Activated naive CD4-positive, alpha-beta T cell treated with anti-CD3 and anti-CD28 coated beads for 36 hours (primary cell): ENCODE measurements at regions not wholly inside any gene's neighbourhood (a gene's known extent, or its start where the extent isn't known, plus 50 kb on each side); places are given as distances from the start of the nearest gene placed in this dataset.

Experiments
- CTCF ChIA-PET: fragments of 350-600 bp; sonication (Branson Sonifier 250); formaldehyde crosslinking; loops from one replicate; lab custom pipeline; 2021; ENCODE audit warnings: antibody characterized with exemption; lab: Charles Lee
- DNase-seq: peaks from one replicate; pipeline ENCODE4 v3.0.0-alpha.2; 2020
- H3K27ac Mint-ChIP-seq: one replicate; pipeline ENCODE4 v1.8.0; 2021; ENCODE audit warnings: mild to moderate bottlenecking, mixed read lengths
- H3K27me3 Mint-ChIP-seq: one replicate; pipeline ENCODE4 v1.8.0; 2021; ENCODE audit warnings: low read depth, mixed read lengths
- H3K36me3 Mint-ChIP-seq: one replicate; pipeline ENCODE4 v1.8.0; 2021; ENCODE audit warnings: low read depth, mixed read lengths
- H3K4me1 Mint-ChIP-seq: one replicate; pipeline ENCODE4 v1.8.0; 2021; ENCODE audit warnings: low read depth, mixed read lengths
- H3K4me3 Mint-ChIP-seq: one replicate; pipeline ENCODE4 v1.8.0; 2021; ENCODE audit warnings: mild to moderate bottlenecking, moderate library complexity, mixed read lengths
- H3K9me3 Mint-ChIP-seq: one replicate; pipeline ENCODE4 v1.8.0; 2021; ENCODE audit warnings: mixed read lengths
- intact Hi-C: fragments of 100-400 bp; cut with micrococcal nuclease; formaldehyde crosslinking; loops from one replicate; pipeline ENCODE4 v1.15.1; 2023

- Mint-ChIP-seq H3K4me3 (no peak overlapping the region), H3K36me3 (no peaks in the 10 kb centered on the region), H3K4me1 (peaks cover 11% of the 10 kb centered on the region), H3K27me3 (peaks cover 5% of the 10 kb centered on the region), H3K9me3 (no peaks in the 10 kb centered on the region), H3K27ac (no peak overlapping the region)
- no peak for DNase-seq
- intact Hi-C loops = no loop called here
- CTCF ChIA-PET = no interaction called here
These were observed 92.4 kb upstream of the CAST start for GRCh38 chr5:96569770-96570169.

GRCh38 chr5:96572864-96573512 lies 89.2 kb upstream of the CAST start:
- CTCF ChIA-PET = no interaction called here
- Mint-ChIP-seq H3K4me1 (no peaks in the 10 kb centered on the region), H3K9me3 (no peaks in the 10 kb centered on the region), H3K27ac (no peak overlapping the region), H3K36me3 (no peaks in the 10 kb centered on the region), H3K4me3 (no peak overlapping the region), H3K27me3 (no peaks in the 10 kb centered on the region)
- DNase-seq = no peak
- intact Hi-C loops = no loop called here

GRCh38 chr5:96573513-96573894 lies 88.7 kb upstream of the CAST start:
- CTCF ChIA-PET = interaction anchor here (0.7 kb wide), 1 partner anchor 249 kb away, joined by 3 read pairs; no protein-coding TSS in a partner anchor

GRCh38 chr5:96576876-96577275 lies 85.3 kb upstream of the CAST start:
- Mint-ChIP-seq H3K36me3 (no peaks in the 10 kb centered on the region), H3K4me1 (no peaks in the 10 kb centered on the region), H3K9me3 (no peaks in the 10 kb centered on the region), H3K4me3 (no peak overlapping the region), H3K27ac (no peak overlapping the region), H3K27me3 (no peaks in the 10 kb centered on the region)
- DNase-seq = no peak
- intact Hi-C loops = no loop called here
- CTCF ChIA-PET = interaction anchor here (0.7 kb wide), 1 partner anchor 53 kb away, joined by 3 read pairs; no protein-coding TSS in a partner anchor

More at GRCh38 chr5:96573513-96573894, 88.7 kb upstream of the CAST start:
- no peak overlapping the region for H3K4me3 Mint-ChIP-seq
- no peaks in the 10 kb centered on the region for H3K9me3 Mint-ChIP-seq
- intact Hi-C loops = no loop called here
- no peak overlapping the region for H3K27ac Mint-ChIP-seq
- H3K4me1 Mint-ChIP-seq = no peaks in the 10 kb centered on the region
- no peak for DNase-seq
- no peaks in the 10 kb centered on the region for H3K27me3 Mint-ChIP-seq
- H3K36me3 Mint-ChIP-seq = no peaks in the 10 kb centered on the region

GRCh38 chr5:96577909-96578308 lies 84.3 kb upstream of the CAST start:
- intact Hi-C loops = no loop called here
- Mint-ChIP-seq H3K27ac (no peak overlapping the region), H3K4me1 (no peaks in the 10 kb centered on the region), H3K36me3 (no peaks in the 10 kb centered on the region), H3K9me3 (no peaks in the 10 kb centered on the region), H3K27me3 (no peaks in the 10 kb centered on the region), H3K4me3 (no peak overlapping the region)
- no peak for DNase-seq
- CTCF ChIA-PET = no interaction called here

GRCh38 chr5:96579711-96580110 lies 82.5 kb upstream of the CAST start:
- peaks cover 4% of the 10 kb centered on the region for H3K27me3 Mint-ChIP-seq
- no peaks in the 10 kb centered on the region for H3K36me3 Mint-ChIP-seq
- no peak overlapping the region for H3K27ac Mint-ChIP-seq
- H3K9me3 Mint-ChIP-seq = no peaks in the 10 kb centered on the region
- CTCF ChIA-PET = interaction anchor here (1.3 kb wide), 1 partner anchor 15 kb away, joined by 4 read pairs; no protein-coding TSS in a partner anchor
- no peak for DNase-seq
- H3K4me3 Mint-ChIP-seq = no peak overlapping the region
- peaks cover 4% of the 10 kb centered on the region for H3K4me1 Mint-ChIP-seq
- intact Hi-C loops = no loop called here

GRCh38 chr5:96582343-96582742 lies 79.8 kb upstream of the CAST start:
- Mint-ChIP-seq H3K4me3 (no peak overlapping the region), H3K27ac (no peak overlapping the region), H3K9me3 (no peaks in the 10 kb centered on the region), H3K36me3 (no peaks in the 10 kb centered on the region), H3K4me1 (peaks cover 5% of the 10 kb centered on the region), H3K27me3 (peaks cover 6% of the 10 kb centered on the region)
- CTCF ChIA-PET = no interaction called here
- intact Hi-C loops = no loop called here
- DNase-seq = no peak

- Mint-ChIP-seq H3K27me3 (peaks cover 6% of the 10 kb centered on the region), H3K36me3 (no peaks in the 10 kb centered on the region), H3K9me3 (no peaks in the 10 kb centered on the region), H3K27ac (no peak overlapping the region), H3K4me3 (no peak overlapping the region), H3K4me1 (peaks cover 5% of the 10 kb centered on the region)
- DNase-seq = peak; percentile 6
- CTCF ChIA-PET = interaction anchor here (0.6 to 3.0 kb wide), 2 partner anchors 17 to 39 kb away, joined by 7 to 16 read pairs; no protein-coding TSS in a partner anchor
- intact Hi-C loops = no loop called here
These were observed 77.5 kb upstream of the CAST start for GRCh38 chr5:96584712-96585111.

GRCh38 chr5:96588539-96588938 lies 73.6 kb upstream of the CAST start:
- intact Hi-C loops = no loop called here
- DNase-seq = no peak
- Mint-ChIP-seq H3K27me3 (peaks cover 7% of the 10 kb centered on the region), H3K9me3 (no peaks in the 10 kb centered on the region), H3K27ac (no peak overlapping the region), H3K36me3 (no peaks in the 10 kb centered on the region), H3K4me3 (no peak overlapping the region), H3K4me1 (peaks cover 5% of the 10 kb centered on the region)
- CTCF ChIA-PET = interaction anchor here (0.7 to 2.2 kb wide), 2 partner anchors 8 to 11 kb away, joined by 3 to 7 read pairs; no protein-coding TSS in a partner anchor

GRCh38 chr5:96590796-96591195 lies 71.4 kb upstream of the CAST start:
- intact Hi-C loops = no loop called here
- H3K9me3 Mint-ChIP-seq = no peaks in the 10 kb centered on the region
- H3K36me3 Mint-ChIP-seq = no peaks in the 10 kb centered on the region
- no peak for DNase-seq
- H3K4me3 Mint-ChIP-seq = no peak overlapping the region
- H3K4me1 Mint-ChIP-seq = no peaks in the 10 kb centered on the region
- no peak overlapping the region for H3K27ac Mint-ChIP-seq
- CTCF ChIA-PET = no interaction called here
- peaks cover 3% of the 10 kb centered on the region for H3K27me3 Mint-ChIP-seq

- H3K27ac Mint-ChIP-seq = no peak overlapping the region
- H3K36me3 Mint-ChIP-seq = no peaks in the 10 kb centered on the region
- intact Hi-C loops = loop anchor here (5.0 kb wide), 1 partner anchor 948 kb away; the partner anchor contains the start of gene RFESD
- no peaks in the 10 kb centered on the region for H3K9me3 Mint-ChIP-seq
- H3K27me3 Mint-ChIP-seq = peaks cover under 1% of the 10 kb centered on the region
- DNase-seq = peak; percentile 36
- peaks cover 10% of the 10 kb centered on the region for H3K4me1 Mint-ChIP-seq
- CTCF ChIA-PET = interaction anchor here (0.7 to 1.6 kb wide), 6 partner anchors 15 to 560 kb away, joined by 3 to 4 read pairs (median 3); no protein-coding TSS in a partner anchor
- no peak overlapping the region for H3K4me3 Mint-ChIP-seq
These were observed 66.7 kb upstream of the CAST start for GRCh38 chr5:96595300-96596090.

- H3K9me3 Mint-ChIP-seq = no peaks in the 10 kb centered on the region
- H3K4me3 Mint-ChIP-seq = no peak overlapping the region
- peak; percentile 18 for DNase-seq
- H3K36me3 Mint-ChIP-seq = no peaks in the 10 kb centered on the region
- peaks cover 10% of the 10 kb centered on the region for H3K4me1 Mint-ChIP-seq
- no peak overlapping the region for H3K27ac Mint-ChIP-seq
- intact Hi-C loops = loop anchor here (1.0 to 5.0 kb wide), 2 partner anchors 739 to 950 kb away; partner anchors contain the start of gene RFESD
- H3K27me3 Mint-ChIP-seq = peaks cover 5% of the 10 kb centered on the region
- CTCF ChIA-PET = interaction anchor here (1.4 to 1.6 kb wide), 2 partner anchors 9 to 252 kb away, joined by 3 to 5 read pairs; no protein-coding TSS in a partner anchor
These were observed 64.6 kb upstream of the CAST start for GRCh38 chr5:96597438-96598020.
